Body of pancreas (tissue), 4 donors: ENCODE measurements at regions not wholly inside any gene's neighbourhood (a gene's known extent, or its start where the extent isn't known, plus 50 kb on each side); places are given as distances from the start of the nearest gene placed in this dataset.
A peak's percentile ranks its signal among the peaks of the same experiment; 100 is the strongest.

ENCODE experiments used
- ATAC-seq: fragments of 150-250 bp; one replicate; pipeline ENCODE4 v1.9.1; 2016
- DNase-seq, 4 donors: peaks; one replicate each; pipeline ENCODE4 v3.0.0-alpha.2; 2019
- H3K27ac ChIP-seq, 4 donors: fragments of 200-600 bp; sonication (generic); 1 replicate in 3 of 4; 2 replicates in 1 of 4; pipeline versions ENCODE4 v1.5.1 to v1.6.1; 2016 to 2019; ENCODE audit warnings: mild to moderate bottlenecking in 1 of 4, mixed read lengths in 1 of 4, moderate library complexity in 1 of 4
- H3K27me3 ChIP-seq, 2 donors: fragments of 200-600 bp; sonication (generic); one replicate each; pipeline ENCODE4 v1.6.0; 2016; ENCODE audit warnings: mild to moderate bottlenecking in 1 of 2
- H3K36me3 ChIP-seq, 2 donors: fragments of 200-600 bp; sonication (generic); replicated peaks in 1 of 2; 2 replicates each; pipeline ENCODE4 v1.5.1; 2016; ENCODE audit warnings: low read depth in 2 of 2; ENCODE audit not compliant: insufficient read depth in 1 of 2
- H3K4me1 ChIP-seq: fragments of 200-600 bp; sonication (generic); one replicate; pipeline ENCODE4 v1.6.0; 2016
- H3K4me3 ChIP-seq, 2 donors: fragments of 200-600 bp; sonication (generic); 1 replicate in 1 of 2; 2 replicates in 1 of 2; pipeline ENCODE4 v1.5.1; 2016 to 2019
- H3K9me3 ChIP-seq, 3 donors: fragments of 200-600 bp; sonication (generic); 1 replicate in 2 of 3; 2 replicates in 1 of 3; pipeline ENCODE4 v1.5.1; 2016
- POLR2A ChIP-seq, 3 donors: fragments of 450-650 bp; IDR thresholded peaks; one replicate each; pipeline ENCODE4 v1.6.1; 2016; ENCODE audit warnings: antibody characterized with exemption in 3 of 3, mild to moderate bottlenecking in 2 of 3
- WGBS, 2 donors: methylation state at CpG; one replicate each; pipeline ENCODE4 v1.1.5; 2017; 5-methylcytosine and 5-hydroxymethylcytosine counted together
- intact Hi-C: fragments of 100-400 bp; cut with DNase I; formaldehyde crosslinking; loops from one replicate; pipeline ENCODE4 v1.15.1; 2023
- TF ChIP-seq, protein P1 (sequence below), 7 experiments: fragments of 450-650 bp in 4 of 7; fragments of 200-600 bp in 3 of 7; sonication (generic) in 3 of 7; IDR thresholded peaks; one replicate each; pipeline ENCODE4 v1.5.1; 2016 to 2019; ENCODE audit warnings: antibody characterized with exemption in 7 of 7

DNA sequence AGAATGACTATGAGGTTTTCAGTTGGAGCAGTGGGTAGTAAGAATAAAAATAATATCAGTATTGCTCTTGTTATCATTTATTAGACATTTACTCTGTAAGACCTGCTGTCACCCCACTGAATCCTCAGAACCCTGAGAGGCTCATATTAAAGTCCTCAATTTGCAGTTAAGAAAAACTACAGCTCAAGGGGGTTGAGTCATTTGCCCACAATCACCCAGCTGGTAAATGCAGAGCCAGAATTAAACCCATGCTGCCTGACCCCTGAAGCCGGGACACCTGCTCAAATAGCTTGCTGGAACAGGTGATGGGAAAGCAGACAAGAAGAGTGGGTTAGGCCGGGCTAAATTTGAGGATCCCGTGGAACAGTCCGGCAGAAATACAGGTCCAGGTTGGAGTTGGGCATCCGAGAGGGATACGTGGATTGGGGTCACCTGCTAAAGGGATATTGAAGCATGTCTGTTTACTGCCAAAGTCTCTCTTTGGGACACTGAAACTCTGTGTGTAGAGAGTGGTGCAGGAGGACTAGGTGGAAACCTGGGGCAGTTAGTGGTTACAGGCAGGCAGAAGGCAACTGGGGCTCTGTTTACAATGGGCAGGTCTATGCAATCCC, 344.1 kb downstream of the CDC5L start:
- no peak for DNase-seq
- Histone ChIP-seq H3K27ac (no peak overlapping the region), H3K9me3 (no peaks in the 10 kb centered on the region), H3K36me3 (no peaks in the 10 kb centered on the region), H3K27me3 (no peaks in the 10 kb centered on the region), H3K4me3 (no peak overlapping the region), H3K4me1 (no peaks in the 10 kb centered on the region)
- intact Hi-C loops = no loop called here
- no peak for TF ChIP-seq POLR2A (IDR thresholded peaks at IDR 0.05)
- WGBS, 2 donors = 82 to 86% methylated on average over 6 of the region's 6 CpGs
- ATAC-seq = no peak

DNA sequence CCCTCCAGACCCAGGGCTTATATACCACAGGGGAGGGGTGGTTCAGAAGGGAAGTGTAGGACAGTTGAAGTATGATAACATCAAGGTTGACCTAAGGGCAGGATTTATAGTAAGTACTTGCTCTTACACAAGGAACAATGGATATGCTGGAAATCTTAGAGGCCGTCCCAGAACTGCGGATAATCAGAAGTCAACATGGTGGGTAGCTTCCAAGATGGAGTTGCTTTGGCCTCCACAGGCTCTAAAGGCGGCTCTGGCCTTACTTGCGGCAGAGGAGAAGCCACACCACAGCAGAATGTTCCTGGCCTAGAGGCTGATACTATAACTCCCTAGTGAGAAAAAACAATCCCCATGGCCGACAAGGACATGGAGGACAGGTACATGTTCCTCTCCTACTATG, 344.7 kb downstream of the CDC5L start:
- Histone ChIP-seq H3K27ac (no peak overlapping the region), H3K4me3 (no peak overlapping the region), H3K27me3 (no peaks in the 10 kb centered on the region), H3K9me3 (no peaks in the 10 kb centered on the region), H3K36me3 (no peaks in the 10 kb centered on the region), H3K4me1 (no peaks in the 10 kb centered on the region)
- intact Hi-C loops = no loop called here
- no peak for ATAC-seq
- no peak for TF ChIP-seq POLR2A (IDR thresholded peaks at IDR 0.05)
- TF ChIP-seq, protein P1, sequence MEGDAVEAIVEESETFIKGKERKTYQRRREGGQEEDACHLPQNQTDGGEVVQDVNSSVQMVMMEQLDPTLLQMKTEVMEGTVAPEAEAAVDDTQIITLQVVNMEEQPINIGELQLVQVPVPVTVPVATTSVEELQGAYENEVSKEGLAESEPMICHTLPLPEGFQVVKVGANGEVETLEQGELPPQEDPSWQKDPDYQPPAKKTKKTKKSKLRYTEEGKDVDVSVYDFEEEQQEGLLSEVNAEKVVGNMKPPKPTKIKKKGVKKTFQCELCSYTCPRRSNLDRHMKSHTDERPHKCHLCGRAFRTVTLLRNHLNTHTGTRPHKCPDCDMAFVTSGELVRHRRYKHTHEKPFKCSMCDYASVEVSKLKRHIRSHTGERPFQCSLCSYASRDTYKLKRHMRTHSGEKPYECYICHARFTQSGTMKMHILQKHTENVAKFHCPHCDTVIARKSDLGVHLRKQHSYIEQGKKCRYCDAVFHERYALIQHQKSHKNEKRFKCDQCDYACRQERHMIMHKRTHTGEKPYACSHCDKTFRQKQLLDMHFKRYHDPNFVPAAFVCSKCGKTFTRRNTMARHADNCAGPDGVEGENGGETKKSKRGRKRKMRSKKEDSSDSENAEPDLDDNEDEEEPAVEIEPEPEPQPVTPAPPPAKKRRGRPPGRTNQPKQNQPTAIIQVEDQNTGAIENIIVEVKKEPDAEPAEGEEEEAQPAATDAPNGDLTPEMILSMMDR (IDR thresholded peaks at IDR 0.05) = no peak
- 85 to 89% methylated on average over 5 of the region's 5 CpGs for WGBS, 2 donors
- DNase-seq = no peak

DNA sequence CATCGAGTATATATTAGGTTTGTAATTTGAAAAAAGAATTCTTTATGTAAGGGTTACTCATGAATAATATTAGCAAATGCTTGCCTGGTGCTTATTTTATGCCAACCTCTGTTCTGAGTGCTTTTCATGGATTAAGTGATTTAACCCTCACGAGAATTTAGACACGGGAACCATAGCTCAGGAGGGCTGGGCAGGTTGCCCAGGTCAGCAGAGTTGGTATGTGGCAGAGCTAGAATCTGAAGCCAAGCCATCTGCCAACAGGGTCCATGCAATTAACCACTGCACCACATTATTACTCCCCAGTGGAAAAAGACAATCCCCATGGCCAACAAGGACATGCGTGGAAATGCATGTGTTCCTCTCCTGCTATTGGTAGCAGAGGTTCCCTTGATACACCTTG, 345.6 kb downstream of the CDC5L start:
- no peak overlapping the region for H3K4me3 ChIP-seq
- H3K27ac ChIP-seq = no peak overlapping the region
- no peaks in the 10 kb centered on the region for H3K36me3 ChIP-seq
- intact Hi-C loops = no loop called here
- no peaks in the 10 kb centered on the region for H3K27me3 ChIP-seq
- WGBS, 2 donors = 29 to 53% methylated on average over 3 to 4 of the region's 4 CpGs
- H3K9me3 ChIP-seq = no peaks in the 10 kb centered on the region
- TF ChIP-seq, protein P1 (IDR thresholded peaks at IDR 0.05) = no peak
- TF ChIP-seq POLR2A (IDR thresholded peaks at IDR 0.05) = no peak
- H3K4me1 ChIP-seq = no peaks in the 10 kb centered on the region
- DNase-seq (no peak), ATAC-seq (no peak)

DNA sequence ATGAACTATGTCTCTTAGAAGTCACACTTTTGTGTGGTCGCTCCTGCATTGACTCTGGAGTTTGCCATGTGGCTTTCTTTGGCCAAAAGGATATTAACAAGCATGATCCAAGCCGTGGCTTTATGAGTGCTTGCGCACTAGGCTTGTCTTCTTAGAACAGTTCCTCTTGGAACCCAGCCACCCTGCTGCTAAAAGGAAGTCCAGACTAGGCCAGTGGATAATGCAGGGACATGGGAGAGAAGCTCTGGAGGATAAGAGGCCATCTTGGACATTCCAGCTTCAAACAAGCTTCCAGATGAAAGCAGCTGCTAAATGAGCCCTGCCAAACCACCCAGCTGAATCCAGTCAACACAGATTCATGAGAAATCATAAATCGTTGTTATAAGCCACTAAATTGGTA, 346.4 kb downstream of the CDC5L start:
- Histone ChIP-seq H3K4me1 (no peaks in the 10 kb centered on the region), H3K36me3 (no peaks in the 10 kb centered on the region), H3K27ac (no peak overlapping the region), H3K9me3 (no peaks in the 10 kb centered on the region), H3K27me3 (no peaks in the 10 kb centered on the region), H3K4me3 (no peak overlapping the region)
- DNase-seq = peak in 3 of 4 donors; percentile 29 to 63 (median 31)
- TF ChIP-seq POLR2A (IDR thresholded peaks at IDR 0.05) = no peak
- TF ChIP-seq, protein P1 (IDR thresholded peaks at IDR 0.05) = no peak
- 79 to 84% methylated on average over 2 to 4 of the region's 4 CpGs for WGBS, 2 donors
- ATAC-seq = no peak
- intact Hi-C loops = no loop called here

DNA sequence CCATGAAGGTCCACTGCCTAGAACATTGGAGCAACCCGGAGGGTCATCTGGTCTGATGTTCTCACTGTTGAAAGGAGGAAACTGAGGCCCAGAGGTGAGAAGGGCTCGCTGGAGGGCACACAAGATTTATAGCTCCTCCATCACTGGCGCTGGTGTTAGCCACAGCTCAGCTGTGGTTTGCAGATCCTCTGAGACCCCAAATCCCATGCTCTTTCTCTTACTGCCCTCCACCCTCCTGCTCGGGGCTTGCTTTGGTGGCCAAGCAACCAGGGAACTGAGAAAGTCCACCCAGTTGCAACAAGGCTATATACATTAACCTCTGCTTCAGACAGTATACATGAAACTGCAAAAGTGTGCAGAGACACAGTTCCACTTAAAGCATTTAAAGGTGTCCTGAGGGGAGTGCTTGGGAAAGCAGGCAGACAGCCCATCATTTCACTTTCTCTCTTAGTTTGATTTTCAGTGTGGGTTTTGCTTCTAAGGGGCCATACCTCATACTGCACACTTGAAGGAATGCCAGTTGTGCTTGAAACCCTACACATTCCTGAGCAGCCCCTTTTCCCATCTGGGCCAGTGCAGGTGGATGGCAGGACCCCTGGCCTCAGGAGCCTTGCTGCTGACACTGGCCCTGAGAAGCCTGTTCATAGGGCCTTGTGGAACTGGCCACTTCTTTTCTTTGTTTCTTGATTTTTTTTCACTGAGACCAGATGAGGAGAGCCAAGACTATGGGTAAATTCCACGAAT, 347.6 kb downstream of the CDC5L start:
- Histone ChIP-seq H3K9me3 (no peaks in the 10 kb centered on the region), H3K36me3 (no peaks in the 10 kb centered on the region), H3K4me3 (no peak overlapping the region), H3K27ac (no peak overlapping the region), H3K27me3 (no peaks in the 10 kb centered on the region), H3K4me1 (no peaks in the 10 kb centered on the region)
- ATAC-seq (no peak), DNase-seq (no peak)
- TF ChIP-seq POLR2A (IDR thresholded peaks at IDR 0.05) = no peak
- intact Hi-C loops = no loop called here
- 66 to 71% methylated on average over 4 to 5 of the region's 5 CpGs for WGBS, 2 donors

DNA sequence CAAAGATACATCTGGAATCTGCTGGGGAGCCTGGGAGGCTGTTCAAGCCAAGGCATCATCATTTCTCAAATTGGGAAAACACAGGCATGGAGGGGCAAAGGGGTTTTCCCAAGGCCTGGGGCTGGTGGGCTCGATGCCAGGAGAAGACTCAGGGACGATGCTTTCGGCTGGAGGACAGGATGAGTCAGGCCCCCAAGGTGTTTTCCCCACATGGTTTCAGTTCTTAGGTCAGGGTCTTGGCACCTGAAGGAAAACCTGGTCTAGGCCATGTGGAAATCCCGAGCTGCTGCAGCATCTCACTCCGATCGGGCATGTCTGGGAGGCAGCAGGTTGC, 348.1 kb downstream of the CDC5L start:
- H3K4me3 ChIP-seq = no peak overlapping the region
- 73 to 78% methylated on average over 6 of the region's 6 CpGs for WGBS, 2 donors
- no peak for ATAC-seq
- no peaks in the 10 kb centered on the region for H3K36me3 ChIP-seq
- intact Hi-C loops = no loop called here
- H3K9me3 ChIP-seq = no peaks in the 10 kb centered on the region
- TF ChIP-seq, protein P1 (IDR thresholded peaks at IDR 0.05) = no peak
- no peak for TF ChIP-seq POLR2A (IDR thresholded peaks at IDR 0.05)
- H3K27ac ChIP-seq = no peak overlapping the region
- no peaks in the 10 kb centered on the region for H3K4me1 ChIP-seq
- no peaks in the 10 kb centered on the region for H3K27me3 ChIP-seq
- DNase-seq = no peak
